HAP-1 (cell line): ENCODE measurements at regions not wholly inside any gene's neighbourhood (a gene's known extent, or its start where the extent isn't known, plus 50 kb on each side); places are given as distances from the start of the nearest gene placed in this dataset.

Experiments
- DNase-seq, 2 experiments: peaks; one replicate each; pipeline ENCODE4 v3.0.0-alpha.2; 2016 to 2020; ENCODE audit warnings: low spot score in 2 of 2
- H3K27me3 ChIP-seq: fragments of 250-450 bp; sonication (Bioruptor Pico); 2 replicates; pipeline ENCODE4 v1.5.1; 2020; ENCODE audit warnings: low read depth, mild to moderate bottlenecking, moderate library complexity
- H3K36me3 ChIP-seq: fragments of 250-450 bp; sonication (Bioruptor Pico); replicated peaks from 2 replicates; pipeline ENCODE4 v1.5.1; 2020; ENCODE audit warnings: mild to moderate bottlenecking
- H3K4me1 ChIP-seq: fragments of 250-450 bp; sonication (Bioruptor Pico); 2 replicates; pipeline ENCODE4 v1.5.1; 2020; ENCODE audit warnings: mild to moderate bottlenecking
- H3K4me3 ChIP-seq: fragments of 250-450 bp; sonication (Bioruptor Pico); 2 replicates; pipeline ENCODE4 v1.5.1; 2020; ENCODE audit warnings: mild to moderate bottlenecking, moderate library complexity
- H3K9me3 ChIP-seq: fragments of 250-450 bp; sonication (Bioruptor Pico); 2 replicates; pipeline ENCODE4 v1.5.1; 2020; ENCODE audit warnings: mild to moderate bottlenecking, moderate library complexity
- in situ Hi-C: fragments of 300-500 bp; cut with MboI; formaldehyde crosslinking; loops from 3 replicates; pipeline ENCODE4 v1.14.3; 2020; ENCODE audit warnings: low sequenced_read_pairs, inconsistent platforms, mixed read lengths

GRCh38 chr16:27720731-27721530, 171.0 kb downstream of the KATNIP start:
- H3K36me3 ChIP-seq, result no peaks in the 10 kb centered on the region
- no peak overlapping the region for H3K4me3 ChIP-seq
- in situ Hi-C loops, result no loop called here
- no peaks in the 10 kb centered on the region for H3K9me3 ChIP-seq
- H3K4me1 ChIP-seq, result peaks cover 2% of the 10 kb centered on the region
- DNase-seq, result no peak
- no peaks in the 10 kb centered on the region for H3K27me3 ChIP-seq

- Histone ChIP-seq H3K9me3 (no peaks in the 10 kb centered on the region), H3K27me3 (no peaks in the 10 kb centered on the region), H3K4me3 (no peak overlapping the region), H3K36me3 (no peaks in the 10 kb centered on the region), H3K4me1 (peaks cover 2% of the 10 kb centered on the region)
- in situ Hi-C loops, result no loop called here
- no peak for DNase-seq
Measured at GRCh38 chr16:27721531-27722181, 171.7 kb downstream of the KATNIP start.

GRCh38 chr16:27722207-27722606, 172.3 kb downstream of the KATNIP start:
- Histone ChIP-seq H3K36me3 (no peaks in the 10 kb centered on the region), H3K4me3 (no peak overlapping the region), H3K9me3 (no peaks in the 10 kb centered on the region), H3K4me1 (peaks cover 2% of the 10 kb centered on the region), H3K27me3 (no peaks in the 10 kb centered on the region)
- in situ Hi-C loops, result no loop called here
- DNase-seq, result no peak

- no peaks in the 10 kb centered on the region for H3K9me3 ChIP-seq
- no peak overlapping the region for H3K4me3 ChIP-seq
- H3K36me3 ChIP-seq, result no peaks in the 10 kb centered on the region
- no peaks in the 10 kb centered on the region for H3K27me3 ChIP-seq
- no peak for DNase-seq
- in situ Hi-C loops, result no loop called here
- H3K4me1 ChIP-seq, result peaks cover 2% of the 10 kb centered on the region
Measured at GRCh38 chr16:27722892-27723450, 173.0 kb downstream of the KATNIP start.

- no peak for DNase-seq
- in situ Hi-C loops, result no loop called here
Measured at GRCh38 chr16:27723711-27724481, 174.0 kb downstream of the KATNIP start.

GRCh38 chr16:27724482-27725235, 174.7 kb downstream of the KATNIP start:
- in situ Hi-C loops, result no loop called here
- H3K4me1 ChIP-seq, result no peaks in the 10 kb centered on the region

More at GRCh38 chr16:27723711-27724481, 174.0 kb downstream of the KATNIP start:
- Histone ChIP-seq H3K4me3 (no peak overlapping the region), H3K9me3 (no peaks in the 10 kb centered on the region), H3K4me1 (no peaks in the 10 kb centered on the region), H3K36me3 (no peaks in the 10 kb centered on the region), H3K27me3 (no peaks in the 10 kb centered on the region)

GRCh38 chr16:27725236-27726000, 175.5 kb downstream of the KATNIP start:
- in situ Hi-C loops, result no loop called here
- no peaks in the 10 kb centered on the region for H3K27me3 ChIP-seq
- no peaks in the 10 kb centered on the region for H3K4me1 ChIP-seq
- no peaks in the 10 kb centered on the region for H3K36me3 ChIP-seq
- DNase-seq, result no peak
- no peaks in the 10 kb centered on the region for H3K9me3 ChIP-seq
- H3K4me3 ChIP-seq, result no peak overlapping the region

More at GRCh38 chr16:27724482-27725235, 174.7 kb downstream of the KATNIP start:
- Histone ChIP-seq H3K4me3 (no peak overlapping the region), H3K27me3 (no peaks in the 10 kb centered on the region), H3K9me3 (no peaks in the 10 kb centered on the region), H3K36me3 (no peaks in the 10 kb centered on the region)
- no peak for DNase-seq

GRCh38 chr16:27726621-27727261, 176.8 kb downstream of the KATNIP start:
- Histone ChIP-seq H3K27me3 (no peaks in the 10 kb centered on the region), H3K9me3 (no peaks in the 10 kb centered on the region), H3K4me1 (no peaks in the 10 kb centered on the region), H3K4me3 (no peak overlapping the region), H3K36me3 (no peaks in the 10 kb centered on the region)
- in situ Hi-C loops, result no loop called here
- DNase-seq, result no peak

GRCh38 chr16:27727941-27728340, 178.0 kb downstream of the KATNIP start:
- no peak overlapping the region for H3K4me3 ChIP-seq
- no peaks in the 10 kb centered on the region for H3K9me3 ChIP-seq
- no peaks in the 10 kb centered on the region for H3K36me3 ChIP-seq
- in situ Hi-C loops, result no loop called here
- H3K4me1 ChIP-seq, result no peaks in the 10 kb centered on the region
- no peaks in the 10 kb centered on the region for H3K27me3 ChIP-seq
- no peak for DNase-seq

- Histone ChIP-seq H3K4me1 (no peaks in the 10 kb centered on the region), H3K27me3 (no peaks in the 10 kb centered on the region), H3K36me3 (no peaks in the 10 kb centered on the region), H3K4me3 (no peak overlapping the region), H3K9me3 (no peaks in the 10 kb centered on the region)
- in situ Hi-C loops, result no loop called here
- no peak for DNase-seq
Measured at GRCh38 chr16:27728691-27729090, 178.7 kb downstream of the KATNIP start.

GRCh38 chr16:27729516-27730304, 179.8 kb downstream of the KATNIP start:
- Histone ChIP-seq H3K36me3 (no peaks in the 10 kb centered on the region), H3K4me1 (no peaks in the 10 kb centered on the region), H3K4me3 (no peak overlapping the region), H3K9me3 (no peaks in the 10 kb centered on the region), H3K27me3 (no peaks in the 10 kb centered on the region)
- in situ Hi-C loops, result no loop called here
- DNase-seq, result no peak
